ENCODE measurements at regions not wholly inside any gene's neighbourhood (a gene's known extent, or its start where the extent isn't known, plus 50 kb on each side); places are given as distances from the start of the nearest gene placed in this dataset.

DNA sequence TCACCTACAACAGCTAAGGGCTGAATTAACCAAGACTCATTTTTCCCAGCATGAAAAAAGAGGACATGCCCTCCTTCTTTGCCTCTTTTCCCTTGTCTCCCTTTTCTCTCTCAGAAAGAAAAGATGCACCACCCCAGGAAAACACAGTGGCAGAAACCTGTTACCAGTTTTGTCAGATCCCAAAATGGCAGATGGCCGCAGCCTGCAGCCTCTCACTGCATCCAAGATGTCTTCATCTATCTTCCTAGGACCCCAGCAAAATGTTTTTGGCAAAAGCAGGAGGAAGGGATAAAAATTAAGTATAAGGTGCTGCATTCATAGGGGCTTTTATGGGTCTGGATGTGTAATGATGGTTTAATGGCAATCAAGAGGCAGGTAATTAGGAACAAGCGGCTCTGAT is 266.6 kb upstream of the NPVF start:
- TF ChIP-seq, protein P1, sequence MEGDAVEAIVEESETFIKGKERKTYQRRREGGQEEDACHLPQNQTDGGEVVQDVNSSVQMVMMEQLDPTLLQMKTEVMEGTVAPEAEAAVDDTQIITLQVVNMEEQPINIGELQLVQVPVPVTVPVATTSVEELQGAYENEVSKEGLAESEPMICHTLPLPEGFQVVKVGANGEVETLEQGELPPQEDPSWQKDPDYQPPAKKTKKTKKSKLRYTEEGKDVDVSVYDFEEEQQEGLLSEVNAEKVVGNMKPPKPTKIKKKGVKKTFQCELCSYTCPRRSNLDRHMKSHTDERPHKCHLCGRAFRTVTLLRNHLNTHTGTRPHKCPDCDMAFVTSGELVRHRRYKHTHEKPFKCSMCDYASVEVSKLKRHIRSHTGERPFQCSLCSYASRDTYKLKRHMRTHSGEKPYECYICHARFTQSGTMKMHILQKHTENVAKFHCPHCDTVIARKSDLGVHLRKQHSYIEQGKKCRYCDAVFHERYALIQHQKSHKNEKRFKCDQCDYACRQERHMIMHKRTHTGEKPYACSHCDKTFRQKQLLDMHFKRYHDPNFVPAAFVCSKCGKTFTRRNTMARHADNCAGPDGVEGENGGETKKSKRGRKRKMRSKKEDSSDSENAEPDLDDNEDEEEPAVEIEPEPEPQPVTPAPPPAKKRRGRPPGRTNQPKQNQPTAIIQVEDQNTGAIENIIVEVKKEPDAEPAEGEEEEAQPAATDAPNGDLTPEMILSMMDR (IDR thresholded peaks at IDR 0.05; ENCODE audit: low read depth, low read length): no peak
- no peak for TF ChIP-seq EZH2phosphoT487 (IDR thresholded peaks at IDR 0.05; ENCODE audit: low read depth)

Data from OCI-LY3 (cell line).